GM18498 (cell line): ENCODE measurements at regions not wholly inside any gene's neighbourhood (a gene's known extent, or its start where the extent isn't known, plus 50 kb on each side); places are given as distances from the start of the nearest gene placed in this dataset.
"Not testable (repeated sequence)": the region's sequence is repeated elsewhere in the genome, so short reads cannot be mapped to it uniquely, and the experiment has no call there.

ENCODE experiments used
- ATAC-seq: cut with Tn5 transposase; IDR thresholded peaks from one replicate; pipeline ENCODE4 v1.9.1; 2021; ENCODE audit warnings: mild to moderate bottlenecking, moderate library complexity; ENCODE audit not compliant: unreplicated experiment

- no peak for ATAC-seq
These were observed 147.8 kb upstream of the MED14 start for GRCh38 chrX:40883021-40883619.

GRCh38 chrX:40885989-40886388 is 150.6 kb upstream of the MED14 start:
- no peak for ATAC-seq

- ATAC-seq, result no peak
These were observed 152.1 kb upstream of the MED14 start for GRCh38 chrX:40887476-40887875.

GRCh38 chrX:40891798-40892197 is 156.5 kb upstream of the MED14 start:
- no peak for ATAC-seq

- no peak for ATAC-seq
These were observed 158.0 kb upstream of the MED14 start for GRCh38 chrX:40893251-40893910.

- ATAC-seq, result no peak
These were observed 159.9 kb upstream of the MED14 start for GRCh38 chrX:40895246-40895645.

- ATAC-seq, result no peak
These were observed 162.5 kb upstream of the MED14 start for GRCh38 chrX:40897718-40898270.

GRCh38 chrX:40904739-40905138 is 169.4 kb upstream of the MED14 start:
- ATAC-seq, result not testable (repeated sequence)

- ATAC-seq, result no peak
These were observed 172.7 kb upstream of the MED14 start for GRCh38 chrX:40908026-40908425.

GRCh38 chrX:40908857-40909475 is 173.6 kb upstream of the MED14 start:
- ATAC-seq, result no peak

GRCh38 chrX:40912166-40912565 is 173.1 kb upstream of the USP9X start:
- no peak for ATAC-seq

GRCh38 chrX:40912576-40912975 is 172.7 kb upstream of the USP9X start:
- no peak for ATAC-seq

GRCh38 chrX:40920351-40920750 is 164.9 kb upstream of the USP9X start:
- no peak for ATAC-seq

GRCh38 chrX:40922307-40922706 is 162.9 kb upstream of the USP9X start:
- no peak for ATAC-seq

- ATAC-seq, result not testable (repeated sequence)
These were observed 158.4 kb upstream of the USP9X start for GRCh38 chrX:40926739-40927427.

GRCh38 chrX:40928076-40928475 is 157.2 kb upstream of the USP9X start:
- ATAC-seq, result no peak

GRCh38 chrX:40931921-40932320 is 153.3 kb upstream of the USP9X start:
- ATAC-seq, result no peak

GRCh38 chrX:40933132-40933705 is 152.0 kb upstream of the USP9X start:
- ATAC-seq, result no peak

- no peak for ATAC-seq
These were observed 151.4 kb upstream of the USP9X start for GRCh38 chrX:40933706-40934425.

- ATAC-seq, result no peak
These were observed 148.4 kb upstream of the USP9X start for GRCh38 chrX:40936827-40937226.

GRCh38 chrX:40938423-40938822 is 146.8 kb upstream of the USP9X start:
- no peak for ATAC-seq
